ENCODE measurements at regions not wholly inside any gene's neighbourhood (a gene's known extent, or its start where the extent isn't known, plus 50 kb on each side); places are given as distances from the start of the nearest gene placed in this dataset.

- no peak for TF ChIP-seq CTCF (IDR thresholded peaks at IDR 0.05)
- TF ChIP-seq EZH2phosphoT487 (IDR thresholded peaks at IDR 0.05) = no peak
- no peak for TF ChIP-seq EZH2 (IDR thresholded peaks at IDR 0.05)
Observed at GRCh38 chrX:45719751-45720501, 519.2 kb upstream of the DIPK2B start.

Measured in neural progenitor cell (in vitro differentiated cells).